HG03103 (cell line): ENCODE measurements at regions not wholly inside any gene's neighbourhood (a gene's known extent, or its start where the extent isn't known, plus 50 kb on each side); places are given as distances from the start of the nearest gene placed in this dataset.

Experiments
- ATAC-seq: cut with Tn5 transposase; IDR thresholded peaks from one replicate; pipeline ENCODE4 v1.9.1; 2021; ENCODE audit warnings: low read depth; ENCODE audit not compliant: unreplicated experiment

GRCh38 chr5:2128686-2129355 is 246.1 kb upstream of the IRX4 start:
- ATAC-seq = no peak

GRCh38 chr5:2126512-2126911 is 243.8 kb upstream of the IRX4 start:
- ATAC-seq = no peak

GRCh38 chr5:2125901-2126265 is 243.2 kb upstream of the IRX4 start:
- ATAC-seq = no peak

GRCh38 chr5:2125171-2125900 is 242.6 kb upstream of the IRX4 start:
- no peak for ATAC-seq

- no peak for ATAC-seq
Measured at GRCh38 chr5:2124434-2125170, 241.9 kb upstream of the IRX4 start.

GRCh38 chr5:2123874-2124273 is 241.1 kb upstream of the IRX4 start:
- no peak for ATAC-seq

GRCh38 chr5:2120361-2120760 is 237.6 kb upstream of the IRX4 start:
- ATAC-seq = no peak

GRCh38 chr5:2119573-2119972 is 236.8 kb upstream of the IRX4 start:
- no peak for ATAC-seq

GRCh38 chr5:2113348-2114131 is 230.8 kb upstream of the IRX4 start:
- ATAC-seq = no peak

- no peak for ATAC-seq
Measured at GRCh38 chr5:2112173-2113025, 229.7 kb upstream of the IRX4 start.

GRCh38 chr5:2111569-2112105 is 228.9 kb upstream of the IRX4 start:
- ATAC-seq = no peak

GRCh38 chr5:2110934-2111462 is 228.3 kb upstream of the IRX4 start:
- ATAC-seq = no peak

- ATAC-seq = no peak
Measured at GRCh38 chr5:2110137-2110933, 227.6 kb upstream of the IRX4 start.

- no peak for ATAC-seq
Measured at GRCh38 chr5:2109566-2109965, 226.8 kb upstream of the IRX4 start.

- no peak for ATAC-seq
Measured at GRCh38 chr5:2106721-2107120, 224.0 kb upstream of the IRX4 start.

- ATAC-seq = no peak
Measured at GRCh38 chr5:2105141-2105540, 222.4 kb upstream of the IRX4 start.

- no peak for ATAC-seq
Measured at GRCh38 chr5:2103940-2104339, 221.2 kb upstream of the IRX4 start.

GRCh38 chr5:2102819-2103776 is 220.4 kb upstream of the IRX4 start:
- no peak for ATAC-seq
